ENCODE measurements at regions not wholly inside any gene's neighbourhood (a gene's known extent, or its start where the extent isn't known, plus 50 kb on each side); places are given as distances from the start of the nearest gene placed in this dataset.
A peak's percentile ranks its signal among the peaks of the same experiment; 100 is the strongest.

GRCh38 chr6:166712286-166713228, 85.5 kb upstream of the RPS6KA2 start:
- DNase-seq = no peak
- no peak for ATAC-seq

GRCh38 chr6:166710084-166710483, 83.0 kb upstream of the RPS6KA2 start:
- WGBS, 3 donors = 95 to 97% (median 95%) methylated on average over 2 of the region's 2 CpGs
- no peak overlapping the region for H3K27ac ChIP-seq
- H3K9me3 ChIP-seq = no peaks in the 10 kb centered on the region
- ATAC-seq = no peak
- H3K4me1 ChIP-seq = no peaks in the 10 kb centered on the region
- TF ChIP-seq, protein P1, sequence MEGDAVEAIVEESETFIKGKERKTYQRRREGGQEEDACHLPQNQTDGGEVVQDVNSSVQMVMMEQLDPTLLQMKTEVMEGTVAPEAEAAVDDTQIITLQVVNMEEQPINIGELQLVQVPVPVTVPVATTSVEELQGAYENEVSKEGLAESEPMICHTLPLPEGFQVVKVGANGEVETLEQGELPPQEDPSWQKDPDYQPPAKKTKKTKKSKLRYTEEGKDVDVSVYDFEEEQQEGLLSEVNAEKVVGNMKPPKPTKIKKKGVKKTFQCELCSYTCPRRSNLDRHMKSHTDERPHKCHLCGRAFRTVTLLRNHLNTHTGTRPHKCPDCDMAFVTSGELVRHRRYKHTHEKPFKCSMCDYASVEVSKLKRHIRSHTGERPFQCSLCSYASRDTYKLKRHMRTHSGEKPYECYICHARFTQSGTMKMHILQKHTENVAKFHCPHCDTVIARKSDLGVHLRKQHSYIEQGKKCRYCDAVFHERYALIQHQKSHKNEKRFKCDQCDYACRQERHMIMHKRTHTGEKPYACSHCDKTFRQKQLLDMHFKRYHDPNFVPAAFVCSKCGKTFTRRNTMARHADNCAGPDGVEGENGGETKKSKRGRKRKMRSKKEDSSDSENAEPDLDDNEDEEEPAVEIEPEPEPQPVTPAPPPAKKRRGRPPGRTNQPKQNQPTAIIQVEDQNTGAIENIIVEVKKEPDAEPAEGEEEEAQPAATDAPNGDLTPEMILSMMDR (IDR thresholded peaks at IDR 0.05) = no peak
- no peaks in the 10 kb centered on the region for H3K27me3 ChIP-seq (ENCODE audit: insufficient read depth in 3 of 3, low read length in 2 of 3)
- intact Hi-C loops (cut with DNase I) = no loop called here
- no peak for DNase-seq
- no peaks in the 10 kb centered on the region for H3K36me3 ChIP-seq (ENCODE audit: insufficient read depth in 1 of 2, low read depth in 1 of 2)
- no peak overlapping the region for H3K4me3 ChIP-seq

More at GRCh38 chr6:166712286-166713228, 85.5 kb upstream of the RPS6KA2 start:
- TF ChIP-seq, protein P1 (IDR thresholded peaks at IDR 0.05) = no peak
- Histone ChIP-seq H3K27ac (no peak overlapping the region), H3K9me3 (no peaks in the 10 kb centered on the region), H3K27me3 (ENCODE audit: insufficient read depth in 3 of 3, low read length in 2 of 3) (no peaks in the 10 kb centered on the region), H3K4me3 (no peak overlapping the region), H3K4me1 (no peaks in the 10 kb centered on the region), H3K36me3 (ENCODE audit: insufficient read depth in 1 of 2, low read depth in 1 of 2) (no peaks in the 10 kb centered on the region)
- intact Hi-C loops (cut with DNase I) = no loop called here
- 83 to 84% (median 83%) methylated on average over 21 of the region's 21 CpGs for WGBS, 3 donors

DNA sequence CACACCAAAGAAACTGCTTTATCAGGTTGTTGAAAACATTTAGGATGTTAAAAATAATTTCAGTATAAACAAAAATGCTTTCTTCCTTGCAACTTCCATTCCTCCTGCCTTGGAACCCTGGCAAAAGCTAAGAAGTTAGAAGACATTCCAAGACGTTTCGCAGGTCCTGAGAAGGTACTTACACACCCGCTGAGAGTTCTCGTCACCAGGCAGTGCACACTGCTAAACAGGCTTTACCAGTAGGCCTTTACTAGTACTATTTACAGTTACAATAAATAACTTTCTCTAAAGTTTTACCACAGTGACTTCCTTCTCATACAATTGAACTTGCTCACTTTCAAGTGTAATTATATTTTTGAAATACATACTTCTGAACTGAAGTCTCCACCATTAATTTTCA, 81.4 kb upstream of the RPS6KA2 start:
- intact Hi-C loops (cut with DNase I) = no loop called here

GRCh38 chr6:166707045-166707444, 80.0 kb upstream of the RPS6KA2 start:
- Histone ChIP-seq H3K4me1 (no peaks in the 10 kb centered on the region), H3K36me3 (ENCODE audit: insufficient read depth in 1 of 2, low read depth in 1 of 2) (no peaks in the 10 kb centered on the region), H3K27me3 (ENCODE audit: insufficient read depth in 3 of 3, low read length in 2 of 3) (no peaks in the 10 kb centered on the region), H3K4me3 (peak overlapping the region; percentile 30), H3K27ac (no peak overlapping the region), H3K9me3 (no peaks in the 10 kb centered on the region)
- 7 to 8% (median 7%) methylated on average over 10 of the region's 10 CpGs for WGBS, 3 donors
- ATAC-seq (peak; percentile 78 to 93 (median 88)), DNase-seq (peak; percentile 54 to 76)
- intact Hi-C loops (cut with DNase I) = no loop called here
- TF ChIP-seq, protein P1 (IDR thresholded peaks at IDR 0.05) = peak; percentile 57

More for the DNA sequence above, 81.4 kb upstream of the RPS6KA2 start:
- no peak overlapping the region for H3K4me3 ChIP-seq
- no peak for ATAC-seq
- TF ChIP-seq, protein P1 (IDR thresholded peaks at IDR 0.05) = no peak
- H3K27me3 ChIP-seq (ENCODE audit: insufficient read depth in 3 of 3, low read length in 2 of 3) = no peaks in the 10 kb centered on the region
- DNase-seq = no peak
- no peaks in the 10 kb centered on the region for H3K9me3 ChIP-seq
- no peaks in the 10 kb centered on the region for H3K4me1 ChIP-seq
- H3K36me3 ChIP-seq (ENCODE audit: insufficient read depth in 1 of 2, low read depth in 1 of 2) = no peaks in the 10 kb centered on the region
- WGBS, 3 donors = 94 to 97% (median 97%) methylated on average over 4 of the region's 4 CpGs
- no peak overlapping the region for H3K27ac ChIP-seq

Data from psoas muscle (tissue), 7 donors.